Ascending aorta (tissue), 2 donors: ENCODE measurements at regions not wholly inside any gene's neighbourhood (a gene's known extent, or its start where the extent isn't known, plus 50 kb on each side); places are given as distances from the start of the nearest gene placed in this dataset.

Experiments
- DNase-seq, 2 donors: peaks; one replicate each; pipeline ENCODE4 v3.0.0-alpha.2; 2019; ENCODE audit warnings: low spot score in 2 of 2
- H3K27ac ChIP-seq, 2 donors: fragments of 200-600 bp; sonication (generic); one replicate each; pipeline ENCODE4 v1.5.1; 2016 to 2017; ENCODE audit warnings: mild to moderate bottlenecking in 1 of 2
- H3K27me3 ChIP-seq: fragments of 200-600 bp; sonication (generic); one replicate; pipeline ENCODE4 v1.5.1; 2017
- H3K36me3 ChIP-seq, 2 donors: fragments of 200-600 bp; sonication (generic); one replicate each; pipeline ENCODE4 v1.5.1; 2016
- H3K4me1 ChIP-seq, 2 donors: fragments of 200-600 bp; sonication (generic); one replicate each; pipeline ENCODE4 v1.5.1; 2016 to 2017; ENCODE audit warnings: mild to moderate bottlenecking in 1 of 2
- H3K4me3 ChIP-seq, 2 donors: fragments of 200-600 bp; sonication (generic); one replicate each; pipeline ENCODE4 v1.5.1; 2016 to 2017; ENCODE audit warnings: mild to moderate bottlenecking in 1 of 2
- H3K9me3 ChIP-seq, 2 donors: fragments of 200-600 bp; sonication (generic); one replicate each; pipeline ENCODE4 v1.5.1; 2016
- intact Hi-C: fragments of 100-400 bp; cut with DNase I; formaldehyde crosslinking; loops from one replicate; pipeline ENCODE4 v1.15.1; 2023
- TF ChIP-seq, protein P1 (sequence below), 3 experiments: fragments of 200-600 bp in 2 of 3; fragments of 450-650 bp in 1 of 3; sonication (generic) in 2 of 3; IDR thresholded peaks; one replicate each; pipeline ENCODE4 v1.5.1; 2016 to 2019; ENCODE audit warnings: antibody characterized with exemption in 3 of 3, mild to moderate bottlenecking in 1 of 3, moderate library complexity in 1 of 3

DNA sequence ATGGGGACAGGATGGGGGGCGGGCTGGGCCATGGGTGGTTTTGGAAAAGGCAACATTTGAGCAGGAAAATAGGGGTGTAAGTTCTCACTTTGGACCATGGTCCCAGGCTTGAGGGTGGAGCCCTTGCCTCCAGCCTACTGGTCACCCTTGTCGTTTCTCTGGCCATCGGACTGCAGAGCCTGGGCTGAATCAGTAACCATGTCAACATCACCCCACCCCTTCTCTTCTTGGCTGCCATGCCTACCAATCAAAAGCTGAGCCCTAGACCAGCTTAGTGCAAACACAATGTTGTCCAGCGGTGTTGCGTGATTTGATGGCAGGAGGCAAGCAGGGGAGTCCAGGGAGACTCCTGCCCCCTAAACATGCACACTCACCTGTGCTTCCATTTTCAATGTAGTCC lies 231.0 kb upstream of the KAZN start:
- no peaks in the 10 kb centered on the region for H3K27me3 ChIP-seq
- H3K4me1 ChIP-seq = no peaks in the 10 kb centered on the region
- H3K4me3 ChIP-seq = no peak overlapping the region
- intact Hi-C loops = no loop called here
- no peak for DNase-seq
- TF ChIP-seq, protein P1, sequence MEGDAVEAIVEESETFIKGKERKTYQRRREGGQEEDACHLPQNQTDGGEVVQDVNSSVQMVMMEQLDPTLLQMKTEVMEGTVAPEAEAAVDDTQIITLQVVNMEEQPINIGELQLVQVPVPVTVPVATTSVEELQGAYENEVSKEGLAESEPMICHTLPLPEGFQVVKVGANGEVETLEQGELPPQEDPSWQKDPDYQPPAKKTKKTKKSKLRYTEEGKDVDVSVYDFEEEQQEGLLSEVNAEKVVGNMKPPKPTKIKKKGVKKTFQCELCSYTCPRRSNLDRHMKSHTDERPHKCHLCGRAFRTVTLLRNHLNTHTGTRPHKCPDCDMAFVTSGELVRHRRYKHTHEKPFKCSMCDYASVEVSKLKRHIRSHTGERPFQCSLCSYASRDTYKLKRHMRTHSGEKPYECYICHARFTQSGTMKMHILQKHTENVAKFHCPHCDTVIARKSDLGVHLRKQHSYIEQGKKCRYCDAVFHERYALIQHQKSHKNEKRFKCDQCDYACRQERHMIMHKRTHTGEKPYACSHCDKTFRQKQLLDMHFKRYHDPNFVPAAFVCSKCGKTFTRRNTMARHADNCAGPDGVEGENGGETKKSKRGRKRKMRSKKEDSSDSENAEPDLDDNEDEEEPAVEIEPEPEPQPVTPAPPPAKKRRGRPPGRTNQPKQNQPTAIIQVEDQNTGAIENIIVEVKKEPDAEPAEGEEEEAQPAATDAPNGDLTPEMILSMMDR (IDR thresholded peaks at IDR 0.05) = no peak
- no peaks in the 10 kb centered on the region for H3K9me3 ChIP-seq
- H3K36me3 ChIP-seq = no peaks in the 10 kb centered on the region
- no peak overlapping the region for H3K27ac ChIP-seq

DNA sequence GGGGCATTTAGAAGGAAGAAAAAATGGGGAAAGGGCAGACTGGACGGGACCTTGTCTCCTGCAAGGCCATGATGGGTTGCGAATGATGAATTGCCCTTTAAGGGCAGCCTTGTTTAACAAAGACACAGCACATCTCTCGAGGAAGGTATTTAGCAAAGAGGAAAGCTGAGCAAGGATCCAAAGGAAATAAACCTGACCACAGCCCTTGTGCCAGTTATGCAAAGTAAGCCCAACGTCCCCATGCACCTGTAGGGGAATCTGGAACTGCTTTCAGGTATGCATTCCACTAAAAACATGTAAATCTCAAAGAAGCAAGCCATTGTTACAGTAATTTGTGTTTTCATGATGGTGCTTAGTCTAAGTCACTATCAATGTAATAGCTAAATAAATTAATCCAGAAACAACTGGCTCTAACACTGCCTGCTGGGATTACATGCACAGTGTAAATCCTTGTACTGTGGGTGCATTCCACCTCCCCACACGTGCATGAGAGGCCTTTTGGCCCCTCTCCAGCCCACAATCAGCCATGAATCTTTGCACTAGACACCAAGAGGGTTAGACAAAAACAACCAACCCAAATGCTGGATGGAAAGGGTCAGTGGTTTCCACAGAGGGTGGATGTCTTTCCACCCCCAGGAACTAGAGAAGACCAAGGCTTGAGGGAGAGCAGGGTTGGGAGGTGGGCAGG lies 228.8 kb upstream of the KAZN start:
- TF ChIP-seq, protein P1 (IDR thresholded peaks at IDR 0.05) = no peak
- no peaks in the 10 kb centered on the region for H3K9me3 ChIP-seq
- DNase-seq = no peak
- intact Hi-C loops = no loop called here
- no peak overlapping the region for H3K4me3 ChIP-seq
- H3K27ac ChIP-seq = no peak overlapping the region
- H3K4me1 ChIP-seq = no peaks in the 10 kb centered on the region
- H3K36me3 ChIP-seq = no peaks in the 10 kb centered on the region
- H3K27me3 ChIP-seq = no peaks in the 10 kb centered on the region

DNA sequence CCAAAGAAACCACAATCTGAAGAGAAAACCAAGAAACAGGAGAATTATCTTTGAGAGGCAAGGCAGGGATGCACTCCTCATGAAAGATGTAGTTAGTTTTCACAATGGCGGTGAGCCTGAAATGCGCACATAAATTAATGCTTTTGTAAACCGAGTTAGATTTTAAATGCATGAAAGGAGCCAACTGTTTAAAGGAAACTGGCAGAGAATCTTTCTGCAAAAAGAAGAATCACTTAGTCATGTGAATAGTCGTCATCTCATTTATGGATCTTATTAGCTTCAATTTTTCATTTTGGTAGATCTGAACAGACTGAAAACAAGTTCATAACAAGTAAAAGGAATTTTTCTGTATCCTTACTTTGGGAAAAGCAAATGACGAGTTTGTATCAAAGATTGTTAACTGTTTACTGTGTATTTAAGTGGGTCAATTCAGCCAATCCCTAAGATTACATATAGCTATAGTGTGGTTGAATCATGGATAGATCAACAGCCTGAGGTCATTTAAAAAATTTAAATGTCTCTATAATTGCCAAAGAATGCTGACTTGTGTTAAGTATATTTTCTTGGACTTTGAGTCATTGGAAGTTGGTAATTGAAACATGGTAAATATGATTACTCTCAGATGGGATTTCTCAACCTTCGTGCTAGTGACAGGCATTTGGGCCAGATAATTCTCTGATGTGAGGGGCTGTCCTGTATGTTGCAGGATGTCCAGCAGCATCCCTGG lies 226.6 kb upstream of the KAZN start:
- Histone ChIP-seq H3K4me3 (no peak overlapping the region), H3K4me1 (no peaks in the 10 kb centered on the region), H3K9me3 (no peaks in the 10 kb centered on the region), H3K27ac (no peak overlapping the region), H3K36me3 (no peaks in the 10 kb centered on the region), H3K27me3 (no peaks in the 10 kb centered on the region)
- intact Hi-C loops = no loop called here
- TF ChIP-seq, protein P1 (IDR thresholded peaks at IDR 0.05) = no peak
- DNase-seq = no peak

DNA sequence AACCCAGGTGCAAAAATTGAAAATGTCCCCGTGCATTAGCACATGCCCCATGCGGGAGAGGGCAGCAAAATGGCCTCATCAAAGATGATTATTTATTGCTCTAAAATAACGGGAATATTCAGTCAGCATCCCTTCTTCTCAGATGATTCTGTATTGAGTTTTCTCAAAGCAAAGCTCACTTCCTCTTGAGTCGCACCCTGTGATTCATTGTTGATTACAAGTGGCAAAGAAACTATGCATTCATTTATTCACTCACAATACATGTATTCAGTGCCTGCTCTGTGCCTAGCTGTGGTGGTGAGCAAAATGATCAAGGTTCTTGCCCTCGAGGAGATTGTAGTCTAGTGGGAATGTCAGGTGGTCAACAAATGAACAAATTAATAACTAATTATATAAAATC lies 226.0 kb upstream of the KAZN start:
- Histone ChIP-seq H3K9me3 (no peaks in the 10 kb centered on the region), H3K27ac (no peak overlapping the region), H3K4me3 (no peak overlapping the region), H3K36me3 (no peaks in the 10 kb centered on the region), H3K4me1 (no peaks in the 10 kb centered on the region), H3K27me3 (no peaks in the 10 kb centered on the region)
- no peak for DNase-seq
- intact Hi-C loops = no loop called here
- TF ChIP-seq, protein P1 (IDR thresholded peaks at IDR 0.05) = no peak

DNA sequence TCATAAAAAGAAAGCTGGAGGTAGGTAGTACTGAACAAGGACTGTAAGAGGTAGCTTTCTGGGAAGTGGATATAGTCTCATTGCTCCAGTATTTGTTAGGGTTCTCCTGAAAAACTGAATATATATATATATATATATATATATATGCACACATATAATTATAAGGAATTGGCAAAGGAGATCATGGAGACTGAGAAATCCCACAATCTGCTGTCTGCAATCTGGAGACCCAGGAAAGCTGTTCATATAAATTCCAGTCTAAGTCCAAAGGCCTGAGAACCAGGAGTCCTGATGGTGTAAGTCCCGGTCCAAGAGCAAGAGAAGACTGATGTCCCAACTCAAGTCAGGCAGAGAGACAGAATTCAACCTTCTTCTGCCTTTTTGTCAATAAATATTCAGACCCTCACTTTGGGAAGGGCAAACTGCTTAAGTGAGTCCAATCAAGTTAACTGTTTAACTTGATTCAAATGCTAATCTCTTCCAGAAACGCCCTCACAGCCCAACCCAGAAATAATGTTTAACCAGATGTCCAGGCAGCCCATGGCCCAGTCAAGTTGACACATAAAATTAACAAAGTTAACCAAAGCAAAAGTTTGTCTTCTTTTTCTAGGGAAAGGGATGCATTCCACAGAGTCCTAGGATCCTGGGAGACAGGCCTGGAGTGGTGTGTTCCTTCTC lies 225.3 kb upstream of the KAZN start:
- no peak for DNase-seq
- Histone ChIP-seq H3K4me1 (no peaks in the 10 kb centered on the region), H3K27ac (no peak overlapping the region), H3K36me3 (no peaks in the 10 kb centered on the region), H3K9me3 (no peaks in the 10 kb centered on the region), H3K4me3 (no peak overlapping the region), H3K27me3 (no peaks in the 10 kb centered on the region)
- intact Hi-C loops = no loop called here
- TF ChIP-seq, protein P1 (IDR thresholded peaks at IDR 0.05) = no peak
